HG03520 (cell line): ENCODE measurements at regions not wholly inside any gene's neighbourhood (a gene's known extent, or its start where the extent isn't known, plus 50 kb on each side); places are given as distances from the start of the nearest gene placed in this dataset.
"Not testable (repeated sequence)": the region's sequence is repeated elsewhere in the genome, so short reads cannot be mapped to it uniquely, and the experiment has no call there.

Experiments
- ATAC-seq: cut with Tn5 transposase; IDR thresholded peaks from one replicate; pipeline ENCODE4 v1.9.1; 2021; ENCODE audit warnings: mild to moderate bottlenecking, moderate library complexity; ENCODE audit not compliant: unreplicated experiment

- ATAC-seq: no peak
These were observed 533.6 kb downstream of the TRAM1L1 start for GRCh38 chr4:116551806-116552205.

- no peak for ATAC-seq
These were observed 537.7 kb downstream of the TRAM1L1 start for GRCh38 chr4:116547632-116548031.

- no peak for ATAC-seq
These were observed 538.6 kb downstream of the TRAM1L1 start for GRCh38 chr4:116546759-116547158.

GRCh38 chr4:116544946-116545345, 540.4 kb downstream of the TRAM1L1 start:
- no peak for ATAC-seq

- no peak for ATAC-seq
These were observed 545.6 kb downstream of the TRAM1L1 start for GRCh38 chr4:116539744-116540143.

GRCh38 chr4:116537828-116538227, 547.5 kb downstream of the TRAM1L1 start:
- ATAC-seq: no peak

GRCh38 chr4:116536024-116536423, 549.4 kb downstream of the TRAM1L1 start:
- ATAC-seq: not testable (repeated sequence)

GRCh38 chr4:116531870-116532269, 553.5 kb downstream of the TRAM1L1 start:
- ATAC-seq: no peak

- ATAC-seq: no peak
These were observed 554.4 kb downstream of the TRAM1L1 start for GRCh38 chr4:116531026-116531425.

- no peak for ATAC-seq
These were observed 555.3 kb downstream of the TRAM1L1 start for GRCh38 chr4:116530048-116530447.

- ATAC-seq: no peak
These were observed 556.2 kb downstream of the TRAM1L1 start for GRCh38 chr4:116529129-116529528.

GRCh38 chr4:116522922-116523321, 562.5 kb downstream of the TRAM1L1 start:
- ATAC-seq: no peak

- ATAC-seq: no peak
These were observed 564.5 kb downstream of the TRAM1L1 start for GRCh38 chr4:116520886-116521285.

GRCh38 chr4:116516711-116517110, 568.7 kb downstream of the TRAM1L1 start:
- ATAC-seq: no peak

GRCh38 chr4:116515959-116516358, 569.4 kb downstream of the TRAM1L1 start:
- ATAC-seq: no peak

- no peak for ATAC-seq
These were observed 572.8 kb downstream of the TRAM1L1 start for GRCh38 chr4:116512552-116512951.

- ATAC-seq: no peak
These were observed 583.4 kb downstream of the TRAM1L1 start for GRCh38 chr4:116501954-116502353.

- no peak for ATAC-seq
These were observed 585.2 kb downstream of the TRAM1L1 start for GRCh38 chr4:116500225-116500624.

GRCh38 chr4:116489739-116490138, 595.6 kb downstream of the TRAM1L1 start:
- no peak for ATAC-seq

- ATAC-seq: no peak
These were observed 599.0 kb downstream of the TRAM1L1 start for GRCh38 chr4:116486401-116486800.

GRCh38 chr4:116480546-116480945, 604.8 kb downstream of the TRAM1L1 start:
- no peak for ATAC-seq

GRCh38 chr4:116478343-116478742, 607.0 kb downstream of the TRAM1L1 start:
- ATAC-seq: no peak

- ATAC-seq: no peak
These were observed 615.8 kb downstream of the TRAM1L1 start for GRCh38 chr4:116469582-116469981.

- no peak for ATAC-seq
These were observed 632.2 kb downstream of the TRAM1L1 start for GRCh38 chr4:116453127-116453526.
